ENCODE measurements at regions not wholly inside any gene's neighbourhood (a gene's known extent, or its start where the extent isn't known, plus 50 kb on each side); places are given as distances from the start of the nearest gene placed in this dataset.

- Histone ChIP-seq H3K36me3 (ENCODE audit: control insufficient read depth, insufficient read depth, low read length) (no peaks in the 10 kb centered on the region), H3K4me3 (ENCODE audit: low read depth, low read length) (no peak overlapping the region), H3K27me3 (ENCODE audit: control insufficient read depth, insufficient read depth, low read length) (no peaks in the 10 kb centered on the region)
- TF ChIP-seq CTCF (IDR thresholded peaks at IDR 0.05; ENCODE audit: insufficient read depth, low read length, poor library complexity, severe bottlenecking) = no peak
- DNase-seq (ENCODE audit: low read depth) = no peak
Measured at GRCh38 chr3:94331831-94332230, 269.0 kb downstream of the NSUN3 start.

- no peak for DNase-seq (ENCODE audit: low read depth)
- H3K4me3 ChIP-seq (ENCODE audit: low read depth, low read length) = no peak overlapping the region
- peak; percentile 32 for TF ChIP-seq CTCF (IDR thresholded peaks at IDR 0.05; ENCODE audit: insufficient read depth, low read length, poor library complexity, severe bottlenecking)
- H3K27me3 ChIP-seq (ENCODE audit: control insufficient read depth, insufficient read depth, low read length) = no peaks in the 10 kb centered on the region
- no peaks in the 10 kb centered on the region for H3K36me3 ChIP-seq (ENCODE audit: control insufficient read depth, insufficient read depth, low read length)
Measured at GRCh38 chr3:94336046-94336753, 273.3 kb downstream of the NSUN3 start.

GRCh38 chr3:94345101-94345500, 282.2 kb downstream of the NSUN3 start:
- Histone ChIP-seq H3K27me3 (ENCODE audit: control insufficient read depth, insufficient read depth, low read length) (no peaks in the 10 kb centered on the region), H3K4me3 (ENCODE audit: low read depth, low read length) (no peak overlapping the region), H3K36me3 (ENCODE audit: control insufficient read depth, insufficient read depth, low read length) (no peaks in the 10 kb centered on the region)
- no peak for TF ChIP-seq CTCF (IDR thresholded peaks at IDR 0.05; ENCODE audit: insufficient read depth, low read length, poor library complexity, severe bottlenecking)
- DNase-seq (ENCODE audit: low read depth) = no peak

- TF ChIP-seq CTCF (IDR thresholded peaks at IDR 0.05; ENCODE audit: insufficient read depth, low read length, poor library complexity, severe bottlenecking) = no peak
- Histone ChIP-seq H3K27me3 (ENCODE audit: control insufficient read depth, insufficient read depth, low read length) (no peaks in the 10 kb centered on the region), H3K4me3 (ENCODE audit: low read depth, low read length) (no peak overlapping the region), H3K36me3 (ENCODE audit: control insufficient read depth, insufficient read depth, low read length) (no peaks in the 10 kb centered on the region)
- DNase-seq (ENCODE audit: low read depth) = no peak
Measured at GRCh38 chr3:94349310-94349878, 286.5 kb downstream of the NSUN3 start.

- DNase-seq (ENCODE audit: low read depth) = no peak
- no peak overlapping the region for H3K4me3 ChIP-seq (ENCODE audit: low read depth, low read length)
Measured at GRCh38 chr3:94356581-94356980, 293.7 kb downstream of the NSUN3 start.

More at GRCh38 chr3:94356581-94356980, 293.7 kb downstream of the NSUN3 start:
- H3K36me3 ChIP-seq (ENCODE audit: control insufficient read depth, insufficient read depth, low read length) = no peaks in the 10 kb centered on the region
- no peaks in the 10 kb centered on the region for H3K27me3 ChIP-seq (ENCODE audit: control insufficient read depth, insufficient read depth, low read length)
- TF ChIP-seq CTCF (IDR thresholded peaks at IDR 0.05; ENCODE audit: insufficient read depth, low read length, poor library complexity, severe bottlenecking) = no peak

Measured in kidney epithelial cell (primary cell).